ENCODE measurements at regions not wholly inside any gene's neighbourhood (a gene's known extent, or its start where the extent isn't known, plus 50 kb on each side); places are given as distances from the start of the nearest gene placed in this dataset.

DNA sequence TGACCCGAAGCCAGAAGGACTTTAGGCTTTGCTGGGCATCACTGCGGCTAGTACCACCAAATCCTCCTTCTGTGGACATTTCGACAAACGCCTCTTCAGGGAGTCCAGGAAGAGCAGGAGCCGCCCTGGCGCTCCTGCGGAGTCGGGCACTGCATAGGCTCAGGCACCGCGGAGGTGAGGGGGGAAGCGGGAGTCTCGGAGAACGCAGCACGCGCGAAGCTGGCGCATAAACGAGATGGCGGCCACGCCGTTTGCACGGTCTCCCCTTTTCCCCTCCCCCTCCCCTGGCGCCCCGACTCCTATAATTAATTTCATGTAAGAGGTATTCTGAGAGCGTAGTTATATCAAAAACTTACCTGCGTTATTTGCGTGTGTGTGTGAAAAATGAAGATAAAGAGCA, 137.8 kb upstream of the GAS1 start:
- no peak for DNase-seq (ENCODE audit: low read depth in 2 of 2)

DNA sequence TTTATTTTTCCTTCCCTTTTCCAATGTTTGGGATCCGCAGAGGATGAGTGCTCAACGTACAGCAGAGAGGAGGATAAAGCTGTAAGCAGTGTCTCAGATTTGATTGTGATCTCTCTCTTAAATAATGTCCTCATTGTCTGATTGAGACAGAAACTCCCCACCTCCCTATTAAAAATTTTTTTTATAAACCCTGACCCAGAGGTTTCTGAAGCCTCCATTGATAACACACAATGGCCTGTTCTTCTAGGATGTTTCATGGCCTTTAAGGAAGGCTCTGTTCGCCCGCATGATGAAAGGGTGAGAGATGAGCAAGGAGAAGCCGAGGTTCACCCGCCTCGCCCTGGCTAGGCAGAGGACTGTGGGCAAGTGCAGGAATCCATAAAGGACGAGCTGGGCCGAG, 138.2 kb upstream of the GAS1 start:
- no peak for DNase-seq (ENCODE audit: low read depth in 2 of 2)

DNA sequence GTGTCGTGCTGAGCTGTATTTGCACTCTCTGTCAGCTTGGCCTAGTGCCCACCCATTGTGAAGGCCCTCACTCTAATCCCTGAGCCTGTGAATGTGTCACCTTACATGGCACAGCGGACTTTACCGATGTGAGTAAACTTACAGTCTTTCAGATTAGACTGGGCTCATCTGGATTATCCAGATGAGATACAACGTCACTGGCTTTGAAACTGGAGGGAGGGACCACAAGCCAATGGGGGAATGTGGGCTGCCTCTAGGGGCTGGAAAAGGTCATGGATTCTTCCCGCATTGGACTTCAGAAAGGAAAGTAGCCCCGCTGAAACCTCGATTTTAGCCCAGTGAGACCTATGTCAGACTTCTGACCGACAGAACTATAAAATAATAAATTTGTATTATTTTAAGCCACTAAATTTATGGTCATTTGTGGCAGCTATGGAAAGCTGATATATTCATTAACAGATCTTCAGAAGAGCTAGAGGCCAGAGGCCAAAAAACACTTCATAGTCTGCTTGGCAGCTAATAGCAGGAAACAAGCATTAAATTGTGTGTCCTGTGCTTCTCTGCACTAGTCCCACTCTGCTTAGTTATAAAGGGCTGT, 139.0 kb upstream of the GAS1 start:
- DNase-seq (ENCODE audit: low read depth in 2 of 2), result peak in 1 of 2 donors; percentile 87

DNA sequence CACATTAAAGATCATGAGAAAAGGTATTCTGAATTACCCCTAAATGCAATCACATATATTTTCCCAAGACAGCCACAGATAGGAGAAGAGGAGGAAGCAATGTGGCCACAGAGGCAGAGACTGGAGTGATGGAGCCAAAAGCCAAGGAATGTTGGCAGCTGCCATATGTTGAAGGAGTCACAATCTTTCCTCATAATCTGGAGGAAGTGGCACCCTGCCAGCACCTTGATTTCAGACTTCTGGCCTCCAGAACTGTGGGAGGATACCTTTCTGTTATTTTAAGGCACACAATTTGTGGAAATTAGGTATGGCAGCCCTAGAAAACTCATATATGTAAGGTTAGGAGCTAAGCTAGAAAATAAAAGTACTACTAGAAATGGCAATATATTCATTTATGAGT, 139.9 kb upstream of the GAS1 start:
- no peak for DNase-seq (ENCODE audit: low read depth in 2 of 2)

DNA sequence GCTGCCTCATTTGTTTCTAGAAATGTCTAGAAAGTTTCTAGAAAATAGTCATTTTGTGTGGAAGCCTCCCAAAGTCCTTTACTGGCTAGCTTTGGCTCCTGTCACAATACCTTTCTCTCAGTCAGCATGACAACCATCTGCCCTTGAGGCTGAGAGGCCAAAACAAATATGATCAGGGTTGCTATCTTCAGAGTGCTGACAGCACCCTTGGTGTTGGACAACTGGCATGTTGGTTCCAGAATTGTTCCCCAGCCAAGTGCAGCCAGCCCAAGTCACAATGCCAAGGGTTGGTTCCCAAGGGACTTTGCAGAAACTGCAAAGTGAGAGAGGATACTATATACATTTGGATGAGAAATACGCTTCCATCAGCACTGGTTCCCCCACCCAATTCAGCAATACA, 140.9 kb upstream of the GAS1 start:
- no peak for DNase-seq (ENCODE audit: low read depth in 2 of 2)

DNA sequence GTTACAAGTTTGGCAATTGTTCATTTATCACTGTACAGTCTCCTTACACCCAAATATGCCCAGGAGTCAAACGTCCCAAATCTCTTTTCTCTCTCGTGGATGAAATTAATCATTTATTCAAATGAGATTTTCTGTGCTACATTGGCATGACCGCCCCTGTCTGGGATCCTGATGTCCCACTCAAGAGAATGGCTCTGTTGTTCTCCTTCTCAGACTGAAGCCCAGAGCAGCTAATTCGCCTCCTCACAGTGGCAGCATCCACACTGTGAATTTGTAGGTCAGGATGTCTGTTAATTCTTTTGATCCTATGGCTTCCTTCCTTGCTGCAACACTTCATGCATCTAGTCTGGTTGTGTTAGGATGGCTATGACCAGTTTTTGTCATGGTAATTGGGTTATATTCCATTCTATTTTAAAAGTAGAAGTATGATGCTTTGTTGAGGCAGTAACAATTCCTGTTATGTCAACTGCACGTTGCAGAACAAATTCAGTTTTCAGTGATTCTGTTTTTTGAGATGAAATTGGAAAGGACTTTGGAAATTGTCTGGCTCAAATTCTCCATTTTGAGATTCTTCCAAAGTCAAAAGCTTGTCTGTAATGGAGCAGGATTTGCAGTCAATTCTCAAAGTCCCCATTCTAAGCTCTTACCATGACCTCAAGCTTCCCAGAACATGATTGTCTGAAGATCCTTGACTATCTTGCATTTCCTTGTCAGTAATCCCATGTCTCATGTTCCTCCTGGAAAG, 141.5 kb upstream of the GAS1 start:
- DNase-seq (ENCODE audit: low read depth in 2 of 2), result no peak

DNA sequence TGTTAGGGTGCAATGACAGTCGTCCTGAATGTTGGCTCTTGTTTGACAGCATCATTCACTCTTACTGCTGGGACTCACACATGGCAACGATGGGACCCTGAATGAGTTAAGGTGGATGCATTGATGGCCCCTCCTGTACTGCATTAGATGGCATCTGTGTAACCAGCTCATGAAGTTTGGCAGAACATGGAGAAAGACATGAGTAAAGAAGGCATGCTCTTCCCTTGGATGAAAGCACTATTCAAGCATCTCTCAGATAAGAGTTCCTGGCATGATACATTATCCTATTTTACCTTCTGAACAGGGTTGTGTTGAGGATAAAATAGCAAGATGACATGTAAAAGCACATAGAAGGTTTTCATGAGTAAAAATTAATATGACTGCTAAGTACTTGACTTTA, 142.2 kb upstream of the GAS1 start:
- DNase-seq (ENCODE audit: low read depth in 2 of 2), result no peak

DNA sequence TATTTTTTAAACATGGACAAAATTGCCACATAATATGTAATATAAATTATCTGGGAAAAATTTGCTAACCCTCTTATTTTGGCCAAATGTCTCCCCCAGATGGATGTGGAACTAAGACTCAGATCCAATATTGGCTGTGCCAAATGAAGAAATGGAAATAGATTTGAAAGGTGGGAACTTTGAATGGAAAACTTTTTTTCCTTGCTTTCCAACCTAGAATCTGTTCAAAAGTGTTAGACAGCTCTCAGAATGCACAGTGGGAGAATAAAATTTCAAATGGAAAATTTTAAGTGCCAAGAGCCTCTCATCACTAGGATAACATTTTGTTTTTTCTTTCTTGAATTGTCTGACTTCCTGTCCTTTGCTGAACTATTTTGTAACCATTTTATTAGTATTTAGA, 142.6 kb upstream of the GAS1 start:
- DNase-seq (ENCODE audit: low read depth in 2 of 2), result peak in 1 of 2 donors; percentile 14

DNA sequence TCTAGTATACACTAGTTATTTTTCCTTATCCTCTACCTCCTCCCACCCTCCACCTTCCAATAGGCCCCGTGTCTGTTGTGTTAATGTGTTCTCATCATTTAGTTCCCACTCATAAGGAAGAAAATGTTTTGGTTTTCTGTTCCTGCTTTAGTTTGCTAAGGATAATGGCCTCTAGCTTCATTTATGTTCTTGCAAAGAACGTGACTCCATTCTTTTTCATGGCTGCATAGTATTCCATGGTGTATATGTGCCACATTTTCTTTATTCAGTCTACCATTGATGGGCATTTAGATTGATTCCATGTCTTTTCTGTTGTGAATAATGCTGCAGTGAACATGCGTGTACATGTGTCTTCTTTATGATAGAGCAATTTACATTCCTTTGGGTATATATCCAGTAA, 146.5 kb upstream of the GAS1 start:
- no peak for DNase-seq (ENCODE audit: low read depth in 2 of 2)

DNA sequence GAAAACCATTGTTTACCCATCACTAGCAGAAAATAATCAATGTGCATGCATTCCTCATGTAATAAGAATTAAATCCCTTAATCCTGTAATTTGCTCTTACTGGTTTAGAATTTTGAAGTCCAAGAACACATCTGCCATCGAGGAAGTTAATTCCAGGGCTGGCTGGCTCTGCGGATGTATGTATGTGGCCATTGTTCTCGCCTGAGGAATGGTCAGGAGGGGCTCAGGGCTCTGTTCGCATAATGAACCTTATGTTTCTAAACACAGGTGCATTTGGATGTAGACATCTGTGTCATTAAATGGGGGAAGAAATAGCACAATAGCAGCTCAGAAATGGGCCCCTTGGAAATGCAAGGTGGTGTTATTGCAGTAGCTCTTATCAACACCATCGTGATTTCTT, 148.6 kb upstream of the GAS1 start:
- DNase-seq (ENCODE audit: low read depth in 2 of 2), result no peak

DNA sequence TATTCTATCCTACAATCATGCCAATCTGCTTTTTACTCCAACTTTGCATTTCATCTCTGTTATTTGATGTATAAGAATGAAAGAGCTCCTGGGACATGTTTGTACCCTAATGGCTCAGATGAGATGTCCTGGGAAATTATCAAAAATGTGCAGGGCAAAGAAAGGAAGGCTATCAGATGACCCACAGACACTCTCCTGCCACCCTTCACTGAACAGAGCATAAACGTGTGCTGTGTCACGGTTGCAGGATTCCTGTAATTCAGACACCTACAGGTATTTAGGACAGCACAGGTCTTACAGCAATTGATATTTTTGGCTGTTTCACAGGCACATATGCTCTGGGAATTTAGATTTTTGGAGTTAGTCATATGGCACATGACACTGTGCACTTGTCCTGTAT, 149.2 kb upstream of the GAS1 start:
- DNase-seq (ENCODE audit: low read depth in 2 of 2), result no peak

DNA sequence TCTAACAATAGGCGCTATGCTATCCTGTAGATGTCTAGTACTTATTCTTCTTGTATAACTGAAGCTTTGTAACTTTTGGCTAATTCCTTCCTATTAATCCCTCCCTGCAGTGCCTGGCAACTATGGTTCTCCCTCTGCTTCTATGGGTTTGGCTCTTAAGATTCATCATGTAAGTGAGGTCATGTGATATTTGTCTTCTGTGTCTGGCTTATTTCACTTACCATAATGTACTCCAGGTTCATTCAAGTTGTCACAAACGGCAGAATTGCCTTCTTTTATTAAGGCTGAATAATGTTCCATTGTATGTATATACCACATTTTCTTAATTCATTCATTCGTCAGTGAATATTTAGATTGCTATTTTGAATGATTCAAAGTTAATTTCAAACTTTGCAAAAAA, 149.9 kb upstream of the GAS1 start:
- no peak for DNase-seq (ENCODE audit: low read depth in 2 of 2)

DNA sequence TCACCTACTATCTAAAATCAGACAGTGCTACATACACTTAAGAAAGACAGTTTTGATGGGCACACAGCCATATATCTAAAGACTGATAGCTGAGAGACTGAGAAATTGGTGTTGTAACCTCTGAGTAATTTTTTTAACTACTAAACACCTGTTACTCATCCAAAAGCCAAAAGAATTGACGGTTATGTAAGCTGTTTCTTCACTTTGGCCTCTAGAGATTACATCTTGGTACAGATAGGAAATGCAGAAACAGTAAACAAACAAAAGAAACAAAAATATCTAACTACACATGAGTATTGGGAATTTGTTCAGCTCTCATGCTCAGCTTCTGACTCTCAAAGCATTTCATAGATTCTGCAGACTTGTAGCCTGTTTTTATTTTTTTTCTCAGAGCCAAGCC, 152.1 kb upstream of the GAS1 start:
- no peak for DNase-seq (ENCODE audit: low read depth in 2 of 2)

DNA sequence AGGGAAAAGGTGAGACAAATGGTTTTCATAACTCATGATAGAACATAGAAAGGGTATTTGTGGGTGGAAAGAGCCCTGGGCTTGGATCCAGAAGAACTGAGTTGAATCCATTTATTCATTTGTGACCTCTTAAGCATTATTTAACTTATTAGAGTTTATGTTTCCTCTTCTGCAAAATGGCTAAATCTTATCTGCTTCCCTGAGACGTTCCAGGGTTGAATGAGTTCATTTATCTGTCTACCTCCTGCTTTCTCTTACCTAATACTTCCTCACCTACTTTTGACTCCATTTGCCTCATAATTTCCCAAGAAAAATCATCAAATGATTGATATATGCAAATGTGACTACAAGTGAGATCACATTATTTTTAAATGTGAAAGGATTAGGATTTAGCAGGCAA, 152.7 kb upstream of the GAS1 start:
- no peak for DNase-seq (ENCODE audit: low read depth in 2 of 2)

DNA sequence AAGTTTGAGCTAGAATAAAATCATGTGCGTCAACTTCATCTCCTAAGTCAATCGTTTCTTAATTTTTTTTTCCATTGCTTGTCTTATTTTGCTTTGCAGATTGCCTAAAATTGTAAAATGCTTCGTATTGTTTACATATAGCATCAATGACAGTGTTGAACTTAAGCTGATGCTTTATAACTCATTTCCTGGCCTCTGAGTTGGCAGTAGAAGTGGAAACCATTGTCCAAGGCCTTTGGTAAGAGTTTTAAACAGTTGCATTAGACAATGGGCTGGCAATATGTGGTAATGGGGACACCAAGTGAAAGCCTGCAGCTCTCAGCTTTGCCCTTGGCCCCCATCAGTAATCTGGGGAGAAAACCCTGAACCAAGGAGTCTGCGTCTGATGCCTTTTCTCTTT, 154.8 kb upstream of the GAS1 start:
- peak in 1 of 2 donors; percentile 60 for DNase-seq (ENCODE audit: low read depth in 2 of 2)

DNA sequence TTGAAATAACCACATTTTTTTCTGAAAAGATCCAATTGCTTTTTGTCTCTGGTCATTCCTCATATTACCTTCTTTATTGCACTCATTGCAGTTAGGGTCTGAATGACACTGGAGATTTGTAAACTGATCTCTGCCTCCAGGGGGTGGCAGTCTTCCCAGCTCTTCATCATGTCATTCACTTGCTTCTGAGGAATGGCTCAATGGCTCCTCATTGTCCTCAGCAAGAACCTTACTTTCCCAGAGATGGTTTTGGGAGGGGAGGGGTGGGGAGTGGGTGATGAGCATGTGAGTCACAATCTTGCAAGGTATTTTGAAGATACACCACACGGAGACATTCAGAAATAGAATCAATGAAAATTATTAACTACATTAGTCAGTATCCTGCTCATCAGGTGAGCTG, 159.8 kb upstream of the GAS1 start:
- DNase-seq (ENCODE audit: low read depth in 2 of 2), result peak in 1 of 2 donors; percentile 26

DNA sequence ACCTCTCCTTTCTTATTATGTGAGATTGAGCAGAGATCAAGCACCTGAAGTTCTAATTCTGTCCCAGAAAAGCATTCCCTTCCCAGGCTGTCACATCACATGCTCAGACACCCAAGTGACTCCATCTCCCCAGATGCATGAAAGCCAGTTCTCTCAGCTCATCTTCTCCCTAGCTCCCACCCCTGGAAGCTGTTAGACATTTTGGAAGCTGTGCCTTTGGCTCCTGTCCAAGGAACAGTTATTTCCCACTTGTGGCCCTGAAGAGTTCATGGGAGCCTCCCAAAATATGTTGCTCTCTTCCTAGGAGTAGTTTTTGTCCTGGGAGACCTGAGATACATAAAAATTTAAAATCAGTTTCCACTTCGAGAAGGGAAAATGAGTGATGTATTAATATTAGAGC, 161.4 kb upstream of the GAS1 start:
- no peak for DNase-seq (ENCODE audit: low read depth in 2 of 2)

DNA sequence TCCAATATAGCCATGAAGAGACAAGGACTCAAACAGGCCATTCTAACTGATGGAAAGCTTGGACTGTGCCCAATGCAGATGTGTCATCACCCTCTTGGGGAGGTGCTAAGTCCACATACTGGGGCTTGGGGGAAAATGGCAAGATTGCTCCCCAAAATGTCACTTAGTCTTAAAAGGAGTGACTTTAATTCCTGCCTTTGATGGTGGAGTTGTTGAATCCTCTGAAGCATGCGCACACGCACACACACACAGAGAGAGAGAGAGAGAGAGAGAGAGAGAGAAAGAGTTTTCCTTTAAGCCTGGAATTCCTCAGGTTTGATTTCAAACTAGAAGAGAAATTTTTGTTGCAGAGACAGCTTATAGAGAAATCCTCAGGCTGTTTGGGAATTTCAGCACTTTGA, 161.9 kb upstream of the GAS1 start:
- DNase-seq (ENCODE audit: low read depth in 2 of 2), result no peak

DNA sequence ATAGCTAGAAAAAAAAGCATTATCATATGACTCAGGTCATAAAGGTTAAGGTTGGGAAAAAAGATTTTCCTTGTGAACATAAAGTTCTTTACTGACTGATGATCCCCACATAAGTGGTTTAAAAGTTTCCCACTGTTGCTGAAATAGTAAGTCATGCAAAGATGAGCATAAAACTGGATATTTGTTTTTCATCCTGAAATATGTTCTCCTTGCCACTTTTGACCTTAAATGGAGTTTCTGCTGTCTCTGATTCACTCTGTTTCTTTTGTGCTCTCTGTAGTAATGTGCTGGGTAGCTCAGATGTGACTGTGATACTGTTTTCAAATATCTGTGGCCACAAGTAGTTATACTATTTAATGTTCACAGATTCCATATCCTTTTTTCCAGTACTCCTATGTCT, 162.5 kb upstream of the GAS1 start:
- DNase-seq (ENCODE audit: low read depth in 2 of 2), result no peak

DNA sequence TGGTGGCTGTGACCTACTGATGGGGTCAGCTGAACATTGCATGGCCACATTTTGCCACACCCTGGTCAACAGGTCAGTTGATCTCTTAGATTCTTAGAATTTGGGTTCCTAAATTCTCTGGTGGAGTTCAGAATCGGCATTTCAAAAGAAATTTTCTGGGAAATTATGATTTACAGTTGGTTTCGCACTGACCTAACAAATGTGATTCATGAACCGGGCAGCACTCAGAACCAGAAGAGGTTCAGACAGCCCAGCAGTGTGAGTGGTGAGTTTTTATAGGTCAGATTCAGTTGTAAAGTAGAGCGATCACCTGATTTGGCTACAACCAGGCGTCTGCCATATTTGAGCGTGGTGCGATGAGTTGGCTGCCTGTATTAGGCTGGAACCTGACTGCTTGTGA, 163.7 kb upstream of the GAS1 start:
- DNase-seq (ENCODE audit: low read depth in 2 of 2), result no peak

DNA sequence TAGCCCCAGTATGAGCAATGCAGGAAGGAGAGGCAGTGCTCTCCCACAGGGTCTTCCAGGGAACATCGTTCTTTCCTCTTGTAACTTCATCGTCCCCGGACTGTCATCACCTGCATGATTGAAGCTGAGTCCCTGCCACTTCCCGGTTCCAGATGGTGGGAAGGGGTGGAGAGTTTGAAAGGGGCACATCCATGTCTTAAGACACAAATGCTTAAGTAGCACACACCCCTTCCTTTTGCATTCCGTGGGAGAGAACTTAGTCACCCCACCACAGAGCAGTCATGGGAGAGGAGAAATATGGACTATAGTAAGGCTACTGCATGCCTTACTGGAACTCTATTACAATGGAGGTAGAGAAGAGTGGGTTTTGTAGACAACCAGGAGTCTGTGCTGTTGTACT, 165.3 kb upstream of the GAS1 start:
- DNase-seq (ENCODE audit: low read depth in 2 of 2), result no peak

DNA sequence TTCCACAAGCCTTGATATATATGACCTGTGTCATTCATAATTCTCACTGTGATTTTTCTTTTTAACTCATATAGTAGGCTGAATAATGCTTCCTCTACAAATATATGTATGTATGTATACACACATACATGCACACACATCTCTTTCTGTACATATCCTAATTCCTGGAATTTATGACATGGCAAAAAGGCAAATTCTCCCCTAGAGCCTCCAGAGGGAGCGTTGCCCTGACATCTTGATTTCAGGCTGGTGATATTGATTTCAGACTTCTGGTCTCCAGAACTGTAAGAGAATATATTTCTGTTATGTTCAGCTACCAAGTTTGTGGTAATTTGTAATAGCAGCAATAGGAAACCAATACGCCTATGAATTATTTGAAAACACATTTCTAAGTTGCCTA, 166.6 kb upstream of the GAS1 start:
- DNase-seq (ENCODE audit: low read depth in 2 of 2), result peak in 1 of 2 donors; percentile 16

DNA sequence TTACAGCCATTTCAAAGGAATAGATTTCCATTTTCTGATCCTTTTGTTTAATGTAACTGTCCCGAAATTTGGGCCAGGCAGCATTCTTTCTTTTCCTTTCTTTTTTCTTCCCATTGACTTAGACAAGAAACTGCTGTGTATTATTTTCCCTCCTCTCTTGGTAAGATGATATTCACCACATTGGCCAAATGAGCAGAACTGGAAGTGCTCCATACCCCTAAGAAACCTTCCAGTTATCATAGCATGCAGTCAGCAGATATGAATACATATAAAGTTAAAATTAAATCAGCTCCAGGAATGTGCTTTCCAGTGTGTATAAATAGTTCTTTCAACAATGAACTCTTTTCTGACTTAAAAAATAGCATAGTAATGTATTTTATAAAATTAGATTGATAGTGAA, 168.5 kb upstream of the GAS1 start:
- no peak for DNase-seq (ENCODE audit: low read depth in 2 of 2)

DNA sequence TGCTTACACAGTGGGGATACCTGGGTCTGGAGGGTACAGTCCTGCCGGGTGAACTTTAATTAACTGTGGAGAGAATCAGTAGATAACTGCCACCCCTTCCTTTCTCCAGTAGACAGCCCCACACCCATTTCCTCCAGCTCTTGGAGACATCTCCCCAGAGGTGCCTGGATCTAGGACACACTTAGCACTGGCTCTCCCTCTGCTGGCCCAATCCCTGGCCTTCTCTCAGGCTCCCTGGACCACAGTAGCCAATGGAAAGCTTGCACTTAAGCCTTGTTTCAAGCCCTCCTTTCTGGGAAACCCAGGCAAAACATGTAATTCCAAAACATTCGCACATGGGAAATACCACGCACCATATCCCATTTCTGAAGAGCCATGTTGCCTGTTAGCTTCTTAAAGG, 169.2 kb upstream of the GAS1 start:
- DNase-seq (ENCODE audit: low read depth in 2 of 2), result no peak

All from lung microvascular endothelial cell (primary cell).